SK-N-SH (cell line): ENCODE measurements at regions not wholly inside any gene's neighbourhood (a gene's known extent, or its start where the extent isn't known, plus 50 kb on each side); places are given as distances from the start of the nearest gene placed in this dataset.

Experiments
- CTCF ChIA-PET: fragments of 300-600, 350-600 bp; formaldehyde crosslinking; extraction: SDS; loops from one replicate; lab custom pipeline; 2021; lab: Yijun Ruan, JAX
- POLR2A ChIA-PET: fragments of 350-600 bp; sonication (Branson Sonifier 250); formaldehyde crosslinking; extraction: SDS; loops from one replicate; lab custom pipeline; 2020; ENCODE audit warnings: antibody characterized with exemption, inconsistent platforms; lab: Yijun Ruan, JAX
- DNase-seq: peaks from one replicate; pipeline ENCODE4 v3.0.0; 2012
- H2AFZ ChIP-seq: fragments of 200-600 bp; sonication (generic); 2 replicates; pipeline ENCODE4 v1.8.1; 2016; ENCODE audit warnings: antibody characterized with exemption, mild to moderate bottlenecking, low read depth
- H3F3A ChIP-seq: fragments of 200-600 bp; sonication (generic); replicated peaks from 2 replicates; pipeline ENCODE3; 2016; ENCODE audit warnings: antibody characterized with exemption, mild to moderate bottlenecking; ENCODE audit not compliant: insufficient read depth
- H3K27ac ChIP-seq, 2 experiments: fragments of 200-500 bp in 1 of 2; fragments of 200-600 bp in 1 of 2; sonication (Bioruptor generic) in 1 of 2; sonication (generic), shearing (Covaris generic) in 1 of 2; 2 replicates each; pipeline versions ENCODE4 v1.5.1 to v1.6.1; 2014 to 2016; ENCODE audit warnings: low read depth in 2 of 2, inconsistent platforms in 1 of 2, low read length in 1 of 2, mild to moderate bottlenecking in 1 of 2, mixed read lengths in 1 of 2
- H3K27me3 ChIP-seq: fragments of 200-600 bp; sonication (generic), shearing (Covaris generic); 2 replicates; pipeline ENCODE4 v1.6.1; 2016; ENCODE audit warnings: mixed run types; ENCODE audit not compliant: insufficient read depth
- H3K36me3 ChIP-seq, 2 experiments: fragments of 200-500 bp in 1 of 2; fragments of 200-600 bp in 1 of 2; sonication (Bioruptor generic) in 1 of 2; sonication (generic) in 1 of 2; replicated peaks in 1 of 2; 2 replicates each; pipeline versions ENCODE3 to v1.5.1; 2014 to 2016; ENCODE audit warnings: low read length in 1 of 2, mild to moderate bottlenecking in 1 of 2; ENCODE audit not compliant: insufficient read depth in 2 of 2, control insufficient read depth in 1 of 2
- H3K4me1 ChIP-seq, 2 experiments: fragments of 200-500 bp in 1 of 2; fragments of 200-600 bp in 1 of 2; sonication (Bioruptor generic) in 1 of 2; sonication (generic), shearing (Covaris generic) in 1 of 2; 2 replicates each; pipeline versions ENCODE4 v1.5.1 to v1.6.1; 2014 to 2016; ENCODE audit warnings: low read depth in 1 of 2, low read length in 1 of 2, mixed run types in 1 of 2; ENCODE audit not compliant: insufficient read depth in 2 of 2, control insufficient read depth in 1 of 2
- H3K4me2 ChIP-seq: fragments of 200-600 bp; sonication (generic), shearing (Covaris generic); 2 replicates; pipeline ENCODE4 v1.6.1; 2017; ENCODE audit warnings: mixed run types
- H3K4me3 ChIP-seq, 2 experiments: fragments of 200-500 bp in 1 of 2; fragments of 200-600 bp in 1 of 2; sonication (Bioruptor generic) in 1 of 2; sonication (generic), shearing (Covaris generic) in 1 of 2; 2 replicates each; pipeline versions ENCODE4 v1.5.1 to v1.8.1; 2014 to 2016; ENCODE audit warnings: low read depth in 2 of 2, inconsistent platforms in 1 of 2, low read length in 1 of 2, mild to moderate bottlenecking in 1 of 2, mixed read lengths in 1 of 2, moderate library complexity in 1 of 2
- H3K79me2 ChIP-seq: fragments of 200-600 bp; sonication (generic); 2 replicates; pipeline ENCODE4 v1.8.1; 2017; ENCODE audit warnings: mild to moderate bottlenecking; ENCODE audit not compliant: insufficient read depth
- H3K9ac ChIP-seq: fragments of 200-600 bp; sonication (generic); 2 replicates; pipeline ENCODE4 v1.6.1; 2017; ENCODE audit warnings: mixed run types
- H3K9me2 ChIP-seq: fragments of 200-600 bp; sonication (generic); 2 replicates; pipeline ENCODE4 v1.6.1; 2017; ENCODE audit warnings: mixed run types
- H3K9me3 ChIP-seq: fragments of 200-600 bp; sonication (generic); 2 replicates; pipeline ENCODE4 v1.6.1; 2017; ENCODE audit warnings: mixed run types, mild to moderate bottlenecking, moderate library complexity
- H4K20me1 ChIP-seq: fragments of 200-600 bp; sonication (generic); 2 replicates; pipeline ENCODE4 v1.6.1; 2017; ENCODE audit warnings: mild to moderate bottlenecking, mixed run types; ENCODE audit not compliant: insufficient read depth
- CTCF ChIP-seq: fragments of 200-600 bp; sonication (generic); IDR thresholded peaks from 2 replicates; pipeline ENCODE4 v1.6.1; 2017; ENCODE audit warnings: antibody characterized with exemption, mild to moderate bottlenecking, moderate library complexity
- ELF1 ChIP-seq: IDR thresholded peaks from 2 replicates; pipeline ENCODE4 v1.4.0; 2012
- EZH2phosphoT487 ChIP-seq: fragments of 200-600 bp; sonication (generic); IDR thresholded peaks from 2 replicates; pipeline ENCODE4 v1.6.1; 2017; ENCODE audit warnings: low read depth, mixed run types, mild to moderate bottlenecking, antibody characterized with exemption, moderate library complexity, borderline replicate concordance
- FOSL2 ChIP-seq: IDR thresholded peaks from 2 replicates; pipeline ENCODE4 v1.4.0; 2012; ENCODE audit warnings: low read depth, mild to moderate bottlenecking, moderate library complexity, borderline replicate concordance
- FOXM1 ChIP-seq: IDR thresholded peaks from 2 replicates; pipeline ENCODE4 v1.4.0; 2012; ENCODE audit warnings: low read depth, mild to moderate bottlenecking
- MEF2A ChIP-seq: IDR thresholded peaks from 2 replicates; pipeline ENCODE4 v1.4.0; 2012; ENCODE audit warnings: low read depth, borderline replicate concordance
- MXI1 ChIP-seq: IDR thresholded peaks from 2 replicates; pipeline ENCODE4 v1.6.1; 2012; ENCODE audit warnings: mild to moderate bottlenecking, low read depth, low read length, improper control_type of control experiment
- NFIC ChIP-seq: IDR thresholded peaks from 2 replicates; pipeline ENCODE4 v1.4.0; 2012; ENCODE audit warnings: borderline replicate concordance
- NRF1 ChIP-seq: IDR thresholded peaks from 2 replicates; pipeline ENCODE4 v1.6.1; 2012; ENCODE audit warnings: low read depth, mild to moderate bottlenecking, low read length
- REST ChIP-seq: IDR thresholded peaks from 2 replicates; pipeline ENCODE4 v1.6.1; 2012; ENCODE audit warnings: mild to moderate bottlenecking, low read depth, low read length, moderate library complexity
- RXRA ChIP-seq: IDR thresholded peaks from 2 replicates; pipeline ENCODE4 v1.4.0; 2012; ENCODE audit warnings: low read depth, mild to moderate bottlenecking, borderline replicate concordance
- SIN3A ChIP-seq: IDR thresholded peaks from 2 replicates; pipeline ENCODE4 v1.6.1; 2012; ENCODE audit warnings: low read depth, mild to moderate bottlenecking, low read length, moderate library complexity, borderline replicate concordance
- SMC3 ChIP-seq: IDR thresholded peaks from 2 replicates; pipeline ENCODE4 v1.6.1; 2012; ENCODE audit warnings: low read depth, low read length, improper control_type of control experiment
- TAF1 ChIP-seq: IDR thresholded peaks from 2 replicates; pipeline ENCODE4 v1.6.1; 2012; ENCODE audit warnings: low read depth, mild to moderate bottlenecking, low read length, moderate library complexity, borderline replicate concordance
- TCF12 ChIP-seq: IDR thresholded peaks from 2 replicates; pipeline ENCODE4 v1.4.0; 2012
- USF2 ChIP-seq: fragments of 150-350 bp; IDR thresholded peaks from 2 replicates; pipeline ENCODE4 v1.6.1; 2017; ENCODE audit warnings: antibody characterized with exemption, low read length, low read depth, borderline replicate concordance
- YY1 ChIP-seq: IDR thresholded peaks from 2 replicates; pipeline ENCODE4 v1.4.0; 2012; ENCODE audit warnings: low read depth, mild to moderate bottlenecking
- WGBS: methylation state at CpG from one replicate; pipeline ENCODE4 v1.1.6; 2017; ENCODE audit warnings: low lambda C conversion rate; 5-methylcytosine and 5-hydroxymethylcytosine counted together

GRCh38 chr11:82080160-82080559 lies 653.5 kb downstream of the FAM181B start:
- Histone ChIP-seq H3K27me3 (no peaks in the 10 kb centered on the region), H3K27ac (no peak overlapping the region), H3K4me1 (no peaks in the 10 kb centered on the region), H3K4me3 (no peak overlapping the region), H2AFZ (no peak overlapping the region)
- POLR2A ChIA-PET = no interaction called here
- TF ChIP-seq ELF1 = no peak
- no peak for TF ChIP-seq NRF1
- no peak for TF ChIP-seq FOXM1
- no peak for TF ChIP-seq MXI1
- no peak for TF ChIP-seq NFIC
- no peak for TF ChIP-seq EZH2phosphoT487
- no peak for TF ChIP-seq MEF2A
- no peak for TF ChIP-seq TAF1
- TF ChIP-seq SIN3A = no peak
- no peak for TF ChIP-seq CTCF
- no peak for TF ChIP-seq SMC3
- no peak for TF ChIP-seq USF2
- TF ChIP-seq FOSL2 = no peak
- no peak for TF ChIP-seq TCF12
- no peak for TF ChIP-seq RXRA
- no peak for TF ChIP-seq REST
- TF ChIP-seq YY1 = no peak
- TF ChIP-seq, all 33 proteins: peak for 0
- no peak for DNase-seq
- no peak overlapping the region for H3K9ac ChIP-seq
- WGBS = 6% methylated on average over 2 of the region's 2 CpGs
- no peak overlapping the region for H3K4me2 ChIP-seq
- no peaks in the 10 kb centered on the region for H3K9me3 ChIP-seq
- CTCF ChIA-PET = interaction anchor here (0.5 kb wide), 1 partner anchor 15 kb away, joined by 3 read pairs; no protein-coding TSS in a partner anchor
- H3F3A ChIP-seq = no peaks in the 10 kb centered on the region
- no peaks in the 10 kb centered on the region for H3K9me2 ChIP-seq
- H4K20me1 ChIP-seq = no peaks in the 10 kb centered on the region
- no peaks in the 10 kb centered on the region for H3K36me3 ChIP-seq
- H3K79me2 ChIP-seq = no peaks in the 10 kb centered on the region
